Gastrocnemius medialis (tissue), 4 donors: ENCODE measurements at regions not wholly inside any gene's neighbourhood (a gene's known extent, or its start where the extent isn't known, plus 50 kb on each side); places are given as distances from the start of the nearest gene placed in this dataset.

Source experiments
- CTCF ChIP-seq, 5 experiments: fragments of 450-650 bp in 3 of 5; fragments of 200-600 bp in 2 of 5; sonication (generic) in 2 of 5; IDR thresholded peaks in 4 of 5; conservative IDR thresholded peaks in 1 of 5; 1 replicate in 4 of 5; 2 replicates in 1 of 5; pipeline ENCODE4 v1.5.1; 2016 to 2019; ENCODE audit warnings: antibody characterized with exemption in 5 of 5, mild to moderate bottlenecking in 3 of 5, moderate library complexity in 3 of 5
- POLR2A ChIP-seq, 2 donors: fragments of 450-650 bp; IDR thresholded peaks; one replicate each; pipeline ENCODE4 v1.6.1; 2017; ENCODE audit warnings: antibody characterized with exemption in 2 of 2, mild to moderate bottlenecking in 2 of 2, moderate library complexity in 2 of 2

DNA sequence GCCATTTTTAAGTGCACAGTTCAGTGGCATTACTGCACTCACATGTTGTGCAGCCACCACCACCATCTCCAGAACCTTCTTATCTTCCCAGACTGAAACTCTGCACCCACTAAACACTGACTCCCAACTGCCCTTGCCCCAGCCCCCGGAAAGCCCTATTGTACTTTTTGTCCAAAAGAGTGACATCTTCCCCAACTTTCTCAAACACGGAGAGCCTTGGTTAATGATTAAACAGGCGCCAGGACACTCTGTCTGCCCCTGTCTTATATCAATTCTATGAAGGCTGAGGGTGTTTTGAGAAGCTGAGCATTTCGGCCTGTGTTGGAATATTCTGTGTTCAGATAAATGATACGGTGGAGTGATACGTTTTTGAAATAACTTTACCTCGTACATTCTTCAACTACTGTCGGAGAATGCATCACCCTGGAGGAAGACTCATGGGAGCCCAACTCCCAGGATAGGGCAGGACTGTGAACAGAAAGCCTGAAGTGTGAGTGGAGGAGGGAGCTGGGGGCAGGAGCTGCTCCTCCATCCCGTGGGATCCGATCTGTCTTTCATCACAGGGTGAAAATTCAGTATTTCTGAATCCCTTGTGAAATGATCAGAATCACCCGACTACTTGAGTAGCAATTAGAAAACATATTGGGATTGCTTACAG lies 68.7 kb upstream of the FOXC1 start:
- no peak for TF ChIP-seq CTCF (IDR thresholded peaks at IDR 0.05 in 4 of 5, conservative IDR thresholded peaks at IDR 0.05 in 1 of 5)
- no peak for TF ChIP-seq POLR2A (IDR thresholded peaks at IDR 0.05)
